CD4-positive, alpha-beta T cell treated with Interleukin-10 for 1 hour (primary cell): ENCODE measurements at regions not wholly inside any gene's neighbourhood (a gene's known extent, or its start where the extent isn't known, plus 50 kb on each side); places are given as distances from the start of the nearest gene placed in this dataset.

ENCODE experiments used
- DNase-seq: peaks from one replicate; pipeline ENCODE4 v3.0.0-alpha.2; 2020

DNA sequence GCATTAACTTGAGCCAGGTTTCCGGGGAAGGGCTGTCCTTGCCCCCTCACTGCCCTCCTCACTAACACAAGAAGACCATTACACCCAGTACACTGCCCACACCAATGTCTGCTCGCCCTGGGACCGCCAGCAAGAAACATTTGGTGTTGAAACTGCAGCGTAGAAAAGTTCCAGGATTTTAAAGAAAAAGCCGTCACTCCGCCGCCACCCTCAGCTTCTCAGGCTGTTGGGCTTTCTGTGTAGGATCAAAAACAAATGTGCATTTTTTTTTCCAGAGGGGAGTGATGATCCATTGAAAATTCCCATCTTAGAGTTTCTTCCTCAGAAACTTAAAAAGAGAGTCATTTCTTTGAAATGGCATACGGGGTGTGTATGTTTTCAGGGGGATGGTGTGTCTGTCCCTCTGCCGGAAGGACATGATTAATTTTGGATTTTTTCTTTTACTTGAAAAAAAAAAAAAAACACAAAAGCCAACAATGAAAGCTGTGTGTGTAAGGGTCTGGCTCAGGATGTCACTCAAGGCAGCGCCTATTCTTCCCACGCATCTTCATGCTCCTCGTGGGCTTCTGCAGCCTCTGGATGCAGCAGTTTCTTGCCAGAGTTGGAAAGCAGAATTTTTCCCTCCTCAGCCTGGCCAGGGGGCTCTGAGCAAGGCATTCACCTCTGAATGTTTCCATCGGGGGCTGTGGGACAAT lies 184.9 kb downstream of the GLI2 start:
- DNase-seq: no peak

- DNase-seq: no peak
Measured at GRCh38 chr2:120921457-120921856, 185.8 kb downstream of the GLI2 start.

DNA sequence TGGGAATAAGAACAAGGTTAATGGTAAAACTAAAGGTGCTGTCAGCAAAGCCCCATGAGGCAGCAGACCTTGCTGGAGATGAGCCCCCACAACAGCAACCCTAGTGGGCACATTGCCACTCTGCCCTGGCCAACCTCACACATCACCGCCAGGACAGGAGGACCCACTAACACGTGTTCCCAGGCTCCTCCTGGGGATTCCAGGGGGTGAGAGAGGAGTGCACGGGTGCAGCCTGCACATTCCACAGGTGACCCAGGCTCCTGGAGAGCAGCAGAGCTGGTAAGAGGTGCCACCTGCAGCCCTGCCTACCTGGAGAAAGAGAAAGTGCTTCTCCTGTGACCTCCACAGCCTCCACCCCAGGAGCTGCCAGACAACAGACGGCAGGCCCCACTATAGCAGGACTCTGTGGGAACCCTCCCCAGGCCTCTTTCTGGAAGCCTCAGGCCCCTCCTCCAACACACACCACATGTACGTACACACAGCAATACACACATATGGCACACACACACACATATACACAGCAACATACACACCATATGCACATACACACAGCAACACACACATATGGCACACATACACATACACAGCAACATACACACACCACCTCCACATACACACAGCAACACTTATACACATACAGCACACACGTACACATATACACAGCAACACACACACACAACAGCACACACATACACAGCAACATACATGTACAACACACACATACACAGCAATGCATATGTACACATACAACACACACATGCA lies 187.1 kb downstream of the GLI2 start:
- DNase-seq: no peak

DNA sequence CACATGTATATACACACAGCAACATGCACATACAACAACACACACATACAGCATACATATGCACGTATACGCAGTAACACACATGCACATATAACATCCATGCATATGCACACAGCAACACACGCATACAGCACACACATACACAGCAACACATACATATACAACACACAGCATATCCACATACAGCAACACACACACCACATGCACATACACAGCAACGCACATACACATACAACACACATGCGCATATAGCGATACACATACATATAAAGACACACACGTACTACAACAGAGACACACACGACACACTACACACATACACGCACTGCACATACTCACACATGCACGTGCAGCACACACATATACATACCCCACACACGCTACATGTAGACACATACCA lies 187.8 kb downstream of the GLI2 start:
- no peak for DNase-seq

DNA sequence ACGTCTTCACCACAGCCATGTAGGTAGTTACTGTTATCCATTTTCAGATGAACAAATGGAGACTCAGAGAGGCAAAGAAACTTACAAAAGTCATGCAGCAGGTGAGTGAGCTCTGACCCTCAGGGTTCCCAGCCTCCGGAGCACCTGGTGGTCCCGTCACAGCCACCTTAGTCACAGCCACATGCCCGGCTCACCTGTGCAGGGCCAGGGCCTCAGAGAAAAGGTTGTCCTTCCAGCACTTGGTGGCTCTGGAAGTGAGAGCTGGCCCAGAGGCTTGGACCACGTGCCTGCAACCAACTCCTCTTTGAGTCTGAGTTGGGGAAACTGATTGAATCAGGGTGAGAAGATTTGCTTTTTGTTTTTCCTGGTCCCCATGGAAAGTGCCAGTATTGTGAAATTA lies 189.3 kb downstream of the GLI2 start:
- DNase-seq: no peak

- no peak for DNase-seq
Measured at GRCh38 chr2:120926463-120927264, 191.0 kb downstream of the GLI2 start.

- no peak for DNase-seq
Measured at GRCh38 chr2:120927265-120927628, 191.6 kb downstream of the GLI2 start.

DNA sequence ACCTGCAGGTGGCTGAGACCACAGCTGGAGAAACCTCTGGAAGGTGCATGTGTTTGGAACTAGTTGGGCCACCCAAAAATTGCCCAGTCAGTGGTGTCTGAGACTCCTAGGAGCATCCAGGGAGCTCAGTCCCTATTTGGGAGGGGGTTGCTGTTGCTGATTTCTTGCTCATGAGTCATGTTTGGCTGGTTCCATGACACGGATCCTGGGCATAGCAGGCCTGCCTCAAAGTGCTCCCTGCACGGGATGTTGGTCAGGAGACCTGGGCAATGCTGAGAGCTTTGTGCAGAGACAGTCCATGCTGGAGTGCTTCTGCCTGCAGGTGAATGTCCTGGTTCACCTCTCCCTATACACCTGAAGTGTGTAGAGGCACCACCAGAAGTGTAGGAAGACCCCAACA lies 194.2 kb downstream of the GLI2 start:
- no peak for DNase-seq

DNA sequence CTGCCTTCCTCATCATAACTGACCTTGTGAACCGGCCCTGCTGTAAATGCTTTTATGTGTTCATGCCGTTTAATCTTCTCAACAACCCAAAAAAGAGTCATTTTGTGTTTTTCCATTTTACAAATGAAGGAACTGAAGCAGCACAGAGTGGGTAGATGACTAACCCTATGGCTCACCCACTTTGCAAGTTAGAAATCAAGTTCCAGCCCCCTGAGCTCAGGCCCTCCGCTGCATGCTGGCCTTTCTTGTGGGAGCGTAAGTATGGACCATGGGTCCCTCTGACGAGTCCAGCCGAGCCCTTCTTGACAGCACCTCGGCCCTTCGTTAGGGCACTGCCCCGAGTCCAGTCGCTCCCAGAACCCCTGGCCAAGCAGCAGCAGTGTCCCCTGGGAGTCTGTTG lies 194.6 kb downstream of the GLI2 start:
- no peak for DNase-seq

DNA sequence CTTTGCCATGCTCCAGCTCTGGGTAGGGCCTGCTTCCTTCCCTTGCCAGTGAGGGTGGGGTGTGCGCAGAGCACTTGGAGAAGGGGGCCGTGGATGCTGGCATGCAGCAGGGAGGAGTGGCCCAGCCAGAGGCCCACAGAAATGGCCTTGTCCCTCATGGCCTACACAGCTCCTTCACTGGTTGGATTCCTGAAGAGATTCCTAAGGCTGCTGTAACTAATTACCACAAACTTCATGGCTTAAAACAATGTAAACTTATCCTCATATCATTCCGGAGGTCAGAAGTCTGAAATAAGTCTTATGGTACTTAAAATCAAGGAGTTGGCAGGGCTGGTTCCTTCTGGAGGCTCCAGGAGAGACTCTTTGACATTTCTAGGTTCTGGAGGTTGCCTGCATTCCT lies 195.2 kb downstream of the GLI2 start:
- DNase-seq: no peak

DNA sequence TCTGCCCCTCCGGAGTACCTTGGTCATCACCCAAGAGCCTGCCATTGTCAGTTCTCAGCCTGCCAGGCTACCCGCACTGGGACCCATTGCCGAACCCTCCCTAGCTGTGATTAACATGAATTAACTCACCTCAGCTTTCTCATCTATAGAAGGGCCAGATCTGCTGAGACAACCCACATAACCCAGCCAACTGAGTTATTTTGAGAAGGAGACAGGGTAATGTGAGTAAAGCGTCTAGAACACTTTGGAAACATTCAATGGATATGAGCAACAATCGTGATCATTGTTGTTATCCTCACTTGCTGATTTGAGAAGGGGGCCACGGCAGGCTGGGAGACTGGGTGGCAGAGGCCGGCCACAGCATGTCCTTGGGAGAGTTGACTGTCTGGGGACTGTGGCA lies 196.8 kb downstream of the GLI2 start:
- DNase-seq: no peak

GRCh38 chr2:120932881-120933280 lies 197.2 kb downstream of the GLI2 start:
- DNase-seq: no peak

DNA sequence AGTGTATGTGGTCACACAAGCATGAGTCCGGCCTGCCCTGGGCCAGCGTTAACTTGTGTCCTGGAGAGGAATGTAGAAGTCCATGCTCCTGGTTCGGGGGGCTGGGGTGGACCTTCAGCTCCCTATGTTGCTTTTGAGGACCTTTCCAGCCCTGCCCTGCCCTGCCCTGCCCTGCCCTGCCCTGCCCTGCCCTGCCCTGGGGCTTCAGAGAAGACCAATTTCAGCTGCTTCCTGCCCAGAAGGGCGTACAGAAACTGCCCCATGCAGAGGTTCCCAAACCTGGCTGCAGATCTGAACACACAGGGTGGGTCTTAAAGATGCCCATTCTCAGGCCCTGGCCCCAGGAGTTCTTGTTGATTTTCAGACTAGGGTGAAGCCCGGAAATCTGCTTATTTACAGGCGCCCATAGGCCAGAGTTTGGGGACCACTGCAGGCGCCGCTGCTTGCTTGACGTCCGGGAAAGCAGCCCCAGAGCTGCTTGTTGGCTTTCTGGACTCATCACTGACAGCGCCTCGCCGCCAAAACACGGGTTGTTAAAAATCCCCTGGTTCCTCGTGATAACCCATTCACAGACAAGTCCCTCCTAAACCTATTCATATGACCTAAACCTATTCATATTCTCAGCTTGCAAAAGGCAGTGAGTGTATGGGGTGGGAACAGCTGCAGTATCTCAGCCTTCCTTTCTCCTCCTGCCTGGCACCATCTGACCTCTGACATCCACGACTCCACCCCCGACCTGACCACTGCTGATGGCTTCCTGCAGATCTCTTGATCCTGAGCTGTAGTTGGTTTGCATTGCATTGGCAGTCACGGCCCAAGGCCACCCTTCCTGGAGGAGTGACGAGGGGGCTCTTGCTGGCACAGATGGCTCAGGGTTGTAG lies 198.3 kb downstream of the GLI2 start:
- no peak for DNase-seq

- no peak for DNase-seq
Measured at GRCh38 chr2:120934574-120935338, 199.1 kb downstream of the GLI2 start.

DNA sequence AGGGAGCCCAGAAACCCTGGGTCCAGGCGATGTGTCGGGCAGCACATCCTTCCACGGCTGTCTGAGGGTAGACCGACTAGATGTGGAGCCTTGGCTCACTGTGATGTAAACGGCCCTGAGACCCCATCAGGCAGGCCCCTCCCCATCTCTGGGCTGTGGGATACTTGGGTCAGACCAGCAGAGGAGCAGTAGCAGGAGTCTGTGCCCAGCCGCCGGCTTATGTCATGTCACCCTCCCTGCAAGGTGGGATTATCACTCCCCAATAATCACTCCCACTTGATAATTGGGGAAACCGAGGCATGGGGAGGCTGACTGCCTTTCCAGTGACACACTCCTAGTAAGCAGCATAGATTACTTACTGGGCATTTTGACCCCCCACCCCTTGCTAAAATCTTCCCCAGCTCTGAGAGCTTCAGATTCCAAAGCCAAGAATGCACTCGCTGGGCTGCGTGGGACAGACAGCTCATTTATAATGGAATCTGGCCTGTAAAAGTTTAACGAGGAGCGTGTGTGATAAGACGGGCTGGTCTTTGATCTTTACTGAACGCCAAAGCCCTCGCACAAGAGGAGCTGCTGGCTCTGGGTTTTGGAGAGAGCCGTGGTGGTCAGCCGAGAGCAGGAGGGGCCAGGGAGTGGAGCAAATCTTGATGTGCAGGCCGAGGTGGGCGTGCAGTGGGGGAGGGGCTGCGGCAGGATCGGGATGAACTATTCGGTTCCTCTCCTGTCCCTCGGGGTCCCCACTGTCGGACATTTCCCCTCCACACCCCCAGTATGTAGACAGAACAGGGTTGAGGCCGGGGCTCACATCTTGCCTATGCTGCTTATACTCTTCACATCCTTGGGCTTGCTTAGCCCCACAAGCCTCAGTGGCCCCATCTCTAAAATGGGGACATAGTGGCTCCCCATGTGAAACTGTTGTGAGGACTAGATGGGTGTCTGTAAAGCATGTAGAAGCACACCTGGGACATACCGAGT lies 200.0 kb downstream of the GLI2 start:
- no peak for DNase-seq

GRCh38 chr2:120936476-120937334 lies 201.0 kb downstream of the GLI2 start:
- DNase-seq: no peak

DNA sequence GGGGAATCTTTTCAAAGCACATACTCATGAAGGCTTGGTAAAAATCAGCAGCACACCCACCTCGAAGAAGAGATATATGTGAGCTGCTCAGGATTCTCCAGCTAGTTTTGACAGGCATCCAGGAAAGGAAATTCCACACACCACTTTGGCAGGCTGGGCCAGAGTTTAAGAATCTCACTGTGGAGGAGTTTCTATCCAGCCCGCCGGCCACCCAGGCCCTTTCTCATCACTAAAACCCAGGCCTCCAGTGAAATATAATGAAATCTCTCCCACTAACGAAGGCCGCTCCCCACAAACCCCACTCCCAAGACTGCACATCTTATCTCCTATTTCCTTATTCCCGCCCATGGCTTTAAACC lies 202.0 kb downstream of the GLI2 start:
- DNase-seq: no peak

- DNase-seq: no peak
Measured at GRCh38 chr2:120938045-120938771, 202.5 kb downstream of the GLI2 start.
